ENCODE measurements at regions not wholly inside any gene's neighbourhood (a gene's known extent, or its start where the extent isn't known, plus 50 kb on each side); places are given as distances from the start of the nearest gene placed in this dataset.

GRCh38 chr5:85865296-85865695 lies 752.4 kb upstream of the COX7C start:
- WGBS (ENCODE audit: extremely low coverage, insufficient coverage, low lambda C conversion rate): no CpG with 5 or more reads among the region's 3 CpGs
- Histone ChIP-seq H3K18ac (ENCODE audit: low read length) (no peak overlapping the region), H3K9ac (ENCODE audit: low read length) (no peak overlapping the region), H2AK5ac (ENCODE audit: low read length) (no peak overlapping the region), H3K36me3 (ENCODE audit: control insufficient read depth, insufficient read depth, low read length) (no peaks in the 10 kb centered on the region), H2BK120ac (ENCODE audit: low read depth, low read length) (no peak overlapping the region), H3K4me3 (ENCODE audit: low read length) (no peak overlapping the region), H3K4me2 (ENCODE audit: low read length) (no peak overlapping the region), H3K56ac (ENCODE audit: low read length) (no peak overlapping the region), H2BK15ac (replicated peaks; ENCODE audit: low read depth) (no peak overlapping the region), H3K27ac (ENCODE audit: low read depth, low read length) (no peak overlapping the region), H3K79me2 (ENCODE audit: control insufficient read depth, insufficient read depth, low read length) (no peaks in the 10 kb centered on the region), H2BK5ac (ENCODE audit: low read length) (no peak overlapping the region), H4K8ac (ENCODE audit: low read depth, low read length) (no peak overlapping the region), H3K4me1 (ENCODE audit: control insufficient read depth, low read depth, low read length) (no peaks in the 10 kb centered on the region), H3K79me1 (ENCODE audit: low read length) (no peaks in the 10 kb centered on the region), H3K27me3 (ENCODE audit: insufficient read depth, low read length, poor library complexity) (no peaks in the 10 kb centered on the region), H4K5ac (ENCODE audit: low read length) (no peak overlapping the region), H3K4ac (ENCODE audit: low read depth, low read length) (no peak overlapping the region), H3K23ac (ENCODE audit: low read length) (no peak overlapping the region)
- DNase-seq: no peak

- no peak for DNase-seq
- no peak overlapping the region for H2AK5ac ChIP-seq (ENCODE audit: low read length)
- H3K27ac ChIP-seq (ENCODE audit: low read depth, low read length): no peak overlapping the region
- H3K23ac ChIP-seq (ENCODE audit: low read length): no peak overlapping the region
- H3K4me1 ChIP-seq (ENCODE audit: control insufficient read depth, low read depth, low read length): no peaks in the 10 kb centered on the region
- WGBS (ENCODE audit: extremely low coverage, insufficient coverage, low lambda C conversion rate): no CpG with 5 or more reads among the region's 5 CpGs
- no peak overlapping the region for H2BK15ac ChIP-seq (replicated peaks; ENCODE audit: low read depth)
- no peaks in the 10 kb centered on the region for H3K79me1 ChIP-seq (ENCODE audit: low read length)
- no peak overlapping the region for H4K8ac ChIP-seq (ENCODE audit: low read depth, low read length)
- no peak overlapping the region for H3K9ac ChIP-seq (ENCODE audit: low read length)
- H3K27me3 ChIP-seq (ENCODE audit: insufficient read depth, low read length, poor library complexity): no peaks in the 10 kb centered on the region
- no peak overlapping the region for H3K56ac ChIP-seq (ENCODE audit: low read length)
- no peaks in the 10 kb centered on the region for H3K79me2 ChIP-seq (ENCODE audit: control insufficient read depth, insufficient read depth, low read length)
- no peak overlapping the region for H3K4me3 ChIP-seq (ENCODE audit: low read length)
- no peak overlapping the region for H3K4ac ChIP-seq (ENCODE audit: low read depth, low read length)
- H2BK120ac ChIP-seq (ENCODE audit: low read depth, low read length): no peak overlapping the region
- no peak overlapping the region for H3K4me2 ChIP-seq (ENCODE audit: low read length)
- H3K18ac ChIP-seq (ENCODE audit: low read length): no peak overlapping the region
- H2BK5ac ChIP-seq (ENCODE audit: low read length): no peak overlapping the region
- H3K36me3 ChIP-seq (ENCODE audit: control insufficient read depth, insufficient read depth, low read length): no peaks in the 10 kb centered on the region
- no peak overlapping the region for H4K5ac ChIP-seq (ENCODE audit: low read length)
These were observed 749.7 kb upstream of the COX7C start for GRCh38 chr5:85868070-85868469.

GRCh38 chr5:85893996-85894395 lies 723.7 kb upstream of the COX7C start:
- peaks cover 2% of the 10 kb centered on the region for H3K4me1 ChIP-seq (ENCODE audit: control insufficient read depth, low read depth, low read length)
- H2BK5ac ChIP-seq (ENCODE audit: low read length): no peak overlapping the region
- H3K4ac ChIP-seq (ENCODE audit: low read depth, low read length): no peak overlapping the region
- no peaks in the 10 kb centered on the region for H3K36me3 ChIP-seq (ENCODE audit: control insufficient read depth, insufficient read depth, low read length)
- WGBS (ENCODE audit: extremely low coverage, insufficient coverage, low lambda C conversion rate): no CpG with 5 or more reads among the region's 2 CpGs
- H4K8ac ChIP-seq (ENCODE audit: low read depth, low read length): no peak overlapping the region
- H3K9ac ChIP-seq (ENCODE audit: low read length): no peak overlapping the region
- no peaks in the 10 kb centered on the region for H3K79me1 ChIP-seq (ENCODE audit: low read length)
- no peak overlapping the region for H4K5ac ChIP-seq (ENCODE audit: low read length)
- H3K4me3 ChIP-seq (ENCODE audit: low read length): no peak overlapping the region
- no peak overlapping the region for H3K27ac ChIP-seq (ENCODE audit: low read depth, low read length)
- H3K27me3 ChIP-seq (ENCODE audit: insufficient read depth, low read length, poor library complexity): no peaks in the 10 kb centered on the region
- H3K79me2 ChIP-seq (ENCODE audit: control insufficient read depth, insufficient read depth, low read length): no peaks in the 10 kb centered on the region
- no peak overlapping the region for H3K56ac ChIP-seq (ENCODE audit: low read length)
- H3K4me2 ChIP-seq (ENCODE audit: low read length): no peak overlapping the region
- no peak overlapping the region for H2BK15ac ChIP-seq (replicated peaks; ENCODE audit: low read depth)
- H3K18ac ChIP-seq (ENCODE audit: low read length): no peak overlapping the region
- DNase-seq: peak; percentile 43
- no peak overlapping the region for H2BK120ac ChIP-seq (ENCODE audit: low read depth, low read length)
- H3K23ac ChIP-seq (ENCODE audit: low read length): no peak overlapping the region
- H2AK5ac ChIP-seq (ENCODE audit: low read length): no peak overlapping the region

- H3K4me2 ChIP-seq (ENCODE audit: low read length): no peak overlapping the region
- WGBS (ENCODE audit: extremely low coverage, insufficient coverage, low lambda C conversion rate): no CpG with 5 or more reads among the region's 4 CpGs
These were observed 721.2 kb upstream of the COX7C start for GRCh38 chr5:85896514-85896913.

GRCh38 chr5:85906460-85906859 lies 711.3 kb upstream of the COX7C start:
- H3K4ac ChIP-seq (ENCODE audit: low read depth, low read length): no peak overlapping the region
- no peaks in the 10 kb centered on the region for H3K36me3 ChIP-seq (ENCODE audit: control insufficient read depth, insufficient read depth, low read length)
- WGBS (ENCODE audit: extremely low coverage, insufficient coverage, low lambda C conversion rate): no CpG with 5 or more reads among the region's 2 CpGs
- no peak overlapping the region for H3K56ac ChIP-seq (ENCODE audit: low read length)
- no peaks in the 10 kb centered on the region for H3K79me2 ChIP-seq (ENCODE audit: control insufficient read depth, insufficient read depth, low read length)
- H2BK120ac ChIP-seq (ENCODE audit: low read depth, low read length): no peak overlapping the region
- H3K9ac ChIP-seq (ENCODE audit: low read length): no peak overlapping the region
- H4K8ac ChIP-seq (ENCODE audit: low read depth, low read length): no peak overlapping the region
- H2AK5ac ChIP-seq (ENCODE audit: low read length): no peak overlapping the region
- no peak overlapping the region for H3K23ac ChIP-seq (ENCODE audit: low read length)
- H3K27ac ChIP-seq (ENCODE audit: low read depth, low read length): no peak overlapping the region
- no peak overlapping the region for H3K4me3 ChIP-seq (ENCODE audit: low read length)
- H2BK5ac ChIP-seq (ENCODE audit: low read length): no peak overlapping the region
- no peaks in the 10 kb centered on the region for H3K27me3 ChIP-seq (ENCODE audit: insufficient read depth, low read length, poor library complexity)
- no peak overlapping the region for H3K4me2 ChIP-seq (ENCODE audit: low read length)
- no peak for DNase-seq
- H4K5ac ChIP-seq (ENCODE audit: low read length): no peak overlapping the region
- no peak overlapping the region for H2BK15ac ChIP-seq (replicated peaks; ENCODE audit: low read depth)
- H3K4me1 ChIP-seq (ENCODE audit: control insufficient read depth, low read depth, low read length): no peaks in the 10 kb centered on the region
- H3K79me1 ChIP-seq (ENCODE audit: low read length): no peaks in the 10 kb centered on the region
- no peak overlapping the region for H3K18ac ChIP-seq (ENCODE audit: low read length)

More at GRCh38 chr5:85896514-85896913, 721.2 kb upstream of the COX7C start:
- no peak overlapping the region for H3K23ac ChIP-seq (ENCODE audit: low read length)
- H3K27ac ChIP-seq (ENCODE audit: low read depth, low read length): no peak overlapping the region
- no peak overlapping the region for H4K8ac ChIP-seq (ENCODE audit: low read depth, low read length)
- peaks cover 2% of the 10 kb centered on the region for H3K4me1 ChIP-seq (ENCODE audit: control insufficient read depth, low read depth, low read length)
- DNase-seq: no peak
- no peaks in the 10 kb centered on the region for H3K36me3 ChIP-seq (ENCODE audit: control insufficient read depth, insufficient read depth, low read length)
- no peak overlapping the region for H3K4me3 ChIP-seq (ENCODE audit: low read length)
- no peaks in the 10 kb centered on the region for H3K79me2 ChIP-seq (ENCODE audit: control insufficient read depth, insufficient read depth, low read length)
- H3K27me3 ChIP-seq (ENCODE audit: insufficient read depth, low read length, poor library complexity): no peaks in the 10 kb centered on the region
- no peak overlapping the region for H3K56ac ChIP-seq (ENCODE audit: low read length)
- H2BK120ac ChIP-seq (ENCODE audit: low read depth, low read length): no peak overlapping the region
- H3K4ac ChIP-seq (ENCODE audit: low read depth, low read length): no peak overlapping the region
- H4K5ac ChIP-seq (ENCODE audit: low read length): no peak overlapping the region
- H2AK5ac ChIP-seq (ENCODE audit: low read length): no peak overlapping the region
- H3K18ac ChIP-seq (ENCODE audit: low read length): no peak overlapping the region
- no peak overlapping the region for H2BK5ac ChIP-seq (ENCODE audit: low read length)
- H2BK15ac ChIP-seq (replicated peaks; ENCODE audit: low read depth): no peak overlapping the region
- no peak overlapping the region for H3K9ac ChIP-seq (ENCODE audit: low read length)
- no peaks in the 10 kb centered on the region for H3K79me1 ChIP-seq (ENCODE audit: low read length)

GRCh38 chr5:85910335-85910734 lies 707.4 kb upstream of the COX7C start:
- Histone ChIP-seq H3K36me3 (ENCODE audit: control insufficient read depth, insufficient read depth, low read length) (no peaks in the 10 kb centered on the region), H3K4me2 (ENCODE audit: low read length) (no peak overlapping the region), H3K9ac (ENCODE audit: low read length) (no peak overlapping the region), H3K27ac (ENCODE audit: low read depth, low read length) (no peak overlapping the region), H4K8ac (ENCODE audit: low read depth, low read length) (no peak overlapping the region), H2BK15ac (replicated peaks; ENCODE audit: low read depth) (no peak overlapping the region), H3K56ac (ENCODE audit: low read length) (no peak overlapping the region), H3K27me3 (ENCODE audit: insufficient read depth, low read length, poor library complexity) (no peaks in the 10 kb centered on the region), H3K4ac (ENCODE audit: low read depth, low read length) (no peak overlapping the region), H2BK120ac (ENCODE audit: low read depth, low read length) (no peak overlapping the region), H3K4me3 (ENCODE audit: low read length) (no peak overlapping the region), H3K4me1 (ENCODE audit: control insufficient read depth, low read depth, low read length) (no peaks in the 10 kb centered on the region), H4K5ac (ENCODE audit: low read length) (no peak overlapping the region), H2AK5ac (ENCODE audit: low read length) (no peak overlapping the region), H3K18ac (ENCODE audit: low read length) (no peak overlapping the region), H2BK5ac (ENCODE audit: low read length) (no peak overlapping the region), H3K79me1 (ENCODE audit: low read length) (no peaks in the 10 kb centered on the region), H3K79me2 (ENCODE audit: control insufficient read depth, insufficient read depth, low read length) (no peaks in the 10 kb centered on the region), H3K23ac (ENCODE audit: low read length) (no peak overlapping the region)
- no CpG with 5 or more reads among the region's 2 CpGs for WGBS (ENCODE audit: extremely low coverage, insufficient coverage, low lambda C conversion rate)
- no peak for DNase-seq
